Karpas-422 (cell line): ENCODE measurements at regions not wholly inside any gene's neighbourhood (a gene's known extent, or its start where the extent isn't known, plus 50 kb on each side); places are given as distances from the start of the nearest gene placed in this dataset.

Experiments
- DNase-seq: peaks from one replicate; pipeline ENCODE4 v3.0.0-alpha.2; 2015
- H2AFZ ChIP-seq: fragments of 200-600 bp; sonication (generic); 2 replicates; pipeline ENCODE4 v1.6.1; 2014; ENCODE audit warnings: antibody characterized with exemption, low read length, mixed read lengths
- H3K27ac ChIP-seq: fragments of 200-600 bp; sonication (generic); 2 replicates; pipeline ENCODE4 v1.5.1; 2014; ENCODE audit warnings: mild to moderate bottlenecking, low read length, moderate library complexity
- H3K27me3 ChIP-seq: fragments of 200-600 bp; sonication (generic); 2 replicates; pipeline ENCODE4 v1.6.1; 2014; ENCODE audit warnings: low read length, mixed read lengths
- H3K36me3 ChIP-seq: fragments of 200-600 bp; sonication (generic); 2 replicates; pipeline ENCODE4 v1.6.1; 2014; ENCODE audit warnings: low read length, mixed read lengths; ENCODE audit not compliant: insufficient read depth
- H3K4me1 ChIP-seq: fragments of 200-600 bp; sonication (generic); 2 replicates; pipeline ENCODE4 v1.6.1; 2014; ENCODE audit warnings: mild to moderate bottlenecking, low read length, mixed read lengths
- H3K4me2 ChIP-seq: fragments of 200-600 bp; sonication (generic); 2 replicates; pipeline ENCODE4 v1.6.1; 2014; ENCODE audit warnings: low read length, low read depth, mild to moderate bottlenecking; ENCODE audit not compliant: poor library complexity, severe bottlenecking
- H3K4me3 ChIP-seq: fragments of 200-600 bp; sonication (generic); 2 replicates; pipeline ENCODE4 v1.5.1; 2014; ENCODE audit warnings: mild to moderate bottlenecking, antibody characterized with exemption, low read length, mixed read lengths
- H3K79me2 ChIP-seq: fragments of 200-600 bp; sonication (generic); 2 replicates; pipeline ENCODE4 v1.6.1; 2014; ENCODE audit warnings: mild to moderate bottlenecking, low read length, mixed read lengths
- H3K9ac ChIP-seq: fragments of 200-600 bp; sonication (generic); 2 replicates; pipeline ENCODE4 v1.6.0; 2014; ENCODE audit warnings: low read length
- H3K9me2 ChIP-seq: fragments of 200-600 bp; sonication (generic), shearing (Covaris generic); replicated peaks from 2 replicates; pipeline ENCODE4 v1.6.0; 2014; ENCODE audit warnings: mild to moderate bottlenecking, low read length, moderate library complexity; ENCODE audit not compliant: insufficient read depth
- H3K9me3 ChIP-seq: fragments of 300-700, 200-600 bp; sonication (generic); 2 replicates; pipeline ENCODE4 v1.6.1; 2014; ENCODE audit warnings: low read length, mixed read lengths
- H4K20me1 ChIP-seq: fragments of 200-600 bp; sonication (generic); 2 replicates; pipeline ENCODE4 v1.6.1; 2014; ENCODE audit warnings: mild to moderate bottlenecking, antibody characterized with exemption, low read length, low read depth; ENCODE audit not compliant: insufficient read depth

DNA sequence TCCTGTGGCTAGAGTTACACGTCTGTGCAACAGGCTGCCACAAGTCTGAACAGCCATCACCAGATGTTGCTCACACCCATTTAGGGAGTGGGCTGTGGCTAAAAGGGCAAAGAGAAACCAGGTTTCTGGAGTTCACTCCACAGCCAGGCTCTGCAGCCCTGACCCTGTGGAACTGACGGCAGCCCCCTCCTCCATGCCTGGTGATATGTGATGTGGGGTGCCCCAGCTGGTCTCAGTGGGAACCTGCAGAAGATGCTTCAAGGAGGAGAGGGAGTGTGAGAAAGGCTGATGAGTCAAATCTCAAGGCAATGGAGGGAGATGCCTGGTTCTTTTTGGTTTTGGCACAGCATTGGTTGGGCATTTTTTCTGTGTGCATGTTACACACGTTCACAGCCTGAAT, 130.6 kb downstream of the TPRA1 start:
- no peak for DNase-seq
- Histone ChIP-seq H2AFZ (no peak overlapping the region), H3K9me2 (no peaks in the 10 kb centered on the region), H3K9ac (no peak overlapping the region), H3K4me3 (no peak overlapping the region), H3K9me3 (no peaks in the 10 kb centered on the region), H3K4me2 (no peak overlapping the region), H3K36me3 (no peaks in the 10 kb centered on the region), H4K20me1 (peaks cover 11% of the 10 kb centered on the region), H3K79me2 (no peaks in the 10 kb centered on the region), H3K27me3 (no peaks in the 10 kb centered on the region), H3K27ac (no peak overlapping the region), H3K4me1 (no peaks in the 10 kb centered on the region)

DNA sequence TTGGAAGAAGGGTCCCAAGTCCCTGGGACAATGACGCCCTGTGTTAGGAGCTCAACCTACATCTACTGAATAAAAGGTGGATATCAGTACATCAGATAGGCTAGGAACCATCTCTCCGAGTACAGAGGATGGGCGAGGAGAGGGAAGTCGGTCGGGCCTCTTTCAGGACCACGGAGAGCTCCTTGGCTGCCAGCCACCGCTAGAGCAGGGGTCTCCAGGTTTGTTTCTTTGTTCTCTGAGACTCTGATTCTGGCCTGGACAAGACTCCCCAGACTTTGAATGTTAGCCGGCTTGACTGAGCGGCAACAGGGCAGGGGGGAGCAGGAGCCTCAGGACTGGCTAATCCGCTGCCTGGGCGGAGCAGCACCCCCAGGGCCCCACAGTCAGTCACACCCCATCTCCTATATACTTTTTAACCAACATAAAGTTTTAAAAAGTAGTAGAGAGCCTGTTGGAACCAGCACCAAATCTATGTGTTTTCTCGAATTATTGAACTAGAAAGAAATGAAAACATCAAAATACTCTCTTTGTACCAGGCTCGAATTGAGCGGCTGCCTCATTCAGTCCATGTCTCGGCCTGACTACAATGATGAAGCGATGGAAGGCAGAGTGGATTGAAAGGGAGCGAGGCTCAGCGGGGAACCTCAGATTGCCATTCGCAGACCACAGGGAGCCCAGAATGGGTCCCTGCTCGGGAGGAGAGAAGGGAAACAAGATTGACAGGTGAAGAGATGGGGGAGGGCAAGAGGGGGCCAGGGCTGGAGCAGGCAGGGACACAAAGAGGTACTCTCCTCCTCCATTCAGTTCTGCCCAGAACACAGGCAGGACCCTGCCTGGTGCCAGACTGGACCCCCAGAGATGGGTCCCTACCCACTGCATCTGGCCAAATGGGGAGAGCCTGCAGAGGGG, 131.6 kb downstream of the TPRA1 start:
- Histone ChIP-seq H2AFZ (no peak overlapping the region), H4K20me1 (peaks cover 11% of the 10 kb centered on the region), H3K27ac (no peak overlapping the region), H3K9me2 (no peaks in the 10 kb centered on the region), H3K27me3 (no peaks in the 10 kb centered on the region), H3K36me3 (no peaks in the 10 kb centered on the region), H3K9me3 (no peaks in the 10 kb centered on the region), H3K4me2 (no peak overlapping the region), H3K79me2 (no peaks in the 10 kb centered on the region), H3K4me3 (no peak overlapping the region), H3K4me1 (no peaks in the 10 kb centered on the region), H3K9ac (no peak overlapping the region)
- peak; percentile 71 for DNase-seq

- Histone ChIP-seq H3K27me3 (no peaks in the 10 kb centered on the region), H3K4me2 (no peak overlapping the region), H3K9me2 (no peaks in the 10 kb centered on the region), H3K9me3 (no peaks in the 10 kb centered on the region), H3K9ac (no peak overlapping the region), H2AFZ (no peak overlapping the region), H3K4me3 (no peak overlapping the region), H4K20me1 (peaks cover 11% of the 10 kb centered on the region), H3K36me3 (no peaks in the 10 kb centered on the region), H3K79me2 (no peaks in the 10 kb centered on the region), H3K27ac (no peak overlapping the region), H3K4me1 (no peaks in the 10 kb centered on the region)
- DNase-seq, result no peak
Measured at GRCh38 chr3:127457546-127458145, 132.9 kb downstream of the TPRA1 start.

- no peaks in the 10 kb centered on the region for H3K9me3 ChIP-seq
- H4K20me1 ChIP-seq, result peaks cover 11% of the 10 kb centered on the region
- no peaks in the 10 kb centered on the region for H3K79me2 ChIP-seq
- H3K9me2 ChIP-seq, result no peaks in the 10 kb centered on the region
- no peak overlapping the region for H3K4me2 ChIP-seq
- no peaks in the 10 kb centered on the region for H3K4me1 ChIP-seq
- no peaks in the 10 kb centered on the region for H3K36me3 ChIP-seq
- no peak overlapping the region for H3K9ac ChIP-seq
- no peaks in the 10 kb centered on the region for H3K27me3 ChIP-seq
- DNase-seq, result no peak
- no peak overlapping the region for H3K4me3 ChIP-seq
- no peak overlapping the region for H3K27ac ChIP-seq
- H2AFZ ChIP-seq, result no peak overlapping the region
Measured at GRCh38 chr3:127457094-127457475, 133.4 kb downstream of the TPRA1 start.

GRCh38 chr3:127456471-127457093, 134.0 kb downstream of the TPRA1 start:
- Histone ChIP-seq H2AFZ (no peak overlapping the region), H3K9me3 (no peaks in the 10 kb centered on the region), H3K27ac (no peak overlapping the region), H3K79me2 (no peaks in the 10 kb centered on the region), H4K20me1 (peaks cover 11% of the 10 kb centered on the region), H3K9ac (no peak overlapping the region), H3K4me2 (no peak overlapping the region), H3K36me3 (no peaks in the 10 kb centered on the region), H3K4me3 (no peak overlapping the region), H3K27me3 (no peaks in the 10 kb centered on the region), H3K4me1 (no peaks in the 10 kb centered on the region), H3K9me2 (no peaks in the 10 kb centered on the region)
- no peak for DNase-seq

DNA sequence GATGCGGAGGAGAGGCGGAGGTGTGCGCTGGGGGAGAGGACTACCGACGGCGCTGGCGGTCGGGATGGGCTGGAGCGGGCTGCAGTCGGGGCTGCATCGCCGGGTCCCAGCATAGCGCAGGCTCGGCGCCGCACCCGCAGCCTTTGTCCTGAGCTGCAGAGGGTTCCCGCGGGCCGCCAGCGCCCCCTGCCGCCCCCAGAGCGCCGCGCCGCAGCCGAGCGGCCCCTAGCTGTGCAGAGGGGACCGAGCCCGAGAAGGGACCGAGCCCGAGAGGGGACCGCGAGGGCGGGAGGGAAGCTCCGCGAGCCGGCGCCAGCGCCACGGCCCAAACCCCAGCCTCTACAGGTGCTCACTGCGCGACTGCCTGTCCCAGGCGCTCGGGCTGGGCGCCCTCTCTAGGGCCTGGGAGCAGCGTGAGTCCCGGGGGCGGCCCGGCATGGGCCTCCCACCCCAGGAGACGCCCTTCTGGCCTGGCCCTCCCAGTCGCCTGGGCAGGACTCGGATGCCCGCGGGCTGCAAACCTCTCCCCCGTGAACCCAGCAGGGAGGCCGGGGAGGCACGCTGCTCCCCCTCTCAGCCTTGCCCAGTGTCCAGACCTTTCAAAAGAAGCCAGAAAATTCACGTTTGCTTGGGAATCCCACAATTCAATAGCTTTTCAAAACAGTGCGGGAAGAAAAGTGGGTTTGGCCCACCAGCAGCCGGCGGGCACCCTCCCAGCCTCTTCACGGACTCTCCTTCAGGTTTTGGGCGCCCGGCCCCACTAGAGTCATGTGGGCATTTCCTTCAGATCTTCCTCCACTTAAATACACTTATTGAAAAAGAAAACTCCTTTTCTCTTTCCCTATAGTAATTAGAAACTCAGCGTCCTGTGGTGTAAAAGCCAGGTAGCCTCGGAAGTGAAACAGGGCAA, 134.7 kb downstream of the TPRA1 start:
- H3K4me3 ChIP-seq, result no peak overlapping the region
- no peak overlapping the region for H3K4me2 ChIP-seq
- H3K9me2 ChIP-seq, result no peaks in the 10 kb centered on the region
- H2AFZ ChIP-seq, result no peak overlapping the region
- no peaks in the 10 kb centered on the region for H3K27me3 ChIP-seq
- no peaks in the 10 kb centered on the region for H3K79me2 ChIP-seq
- no peaks in the 10 kb centered on the region for H3K4me1 ChIP-seq
- peaks cover 11% of the 10 kb centered on the region for H4K20me1 ChIP-seq
- no peak overlapping the region for H3K27ac ChIP-seq
- H3K9me3 ChIP-seq, result no peaks in the 10 kb centered on the region
- DNase-seq, result peak; percentile 91
- no peaks in the 10 kb centered on the region for H3K36me3 ChIP-seq
- H3K9ac ChIP-seq, result no peak overlapping the region

DNA sequence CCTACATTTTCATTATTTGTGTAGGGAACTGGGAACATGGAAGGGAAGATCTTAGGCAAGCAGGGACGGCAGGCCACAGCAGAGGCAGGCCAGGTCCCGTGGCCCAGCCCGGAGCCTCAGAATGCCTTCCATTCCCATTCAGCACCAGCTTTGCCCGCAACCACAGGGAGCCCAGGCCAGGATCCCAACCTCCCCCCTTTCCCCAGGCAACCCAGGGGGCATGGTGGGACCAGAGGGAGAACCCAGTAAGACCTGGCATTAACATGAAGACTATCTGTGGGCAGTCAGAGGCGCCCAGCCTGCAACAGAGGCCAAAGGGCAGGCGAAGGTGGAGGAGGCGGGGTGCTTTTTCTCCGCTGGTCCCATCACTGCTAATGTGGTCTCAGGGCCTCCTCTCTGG, 135.6 kb downstream of the TPRA1 start:
- H3K27ac ChIP-seq, result no peak overlapping the region
- H3K9ac ChIP-seq, result no peak overlapping the region
- H3K79me2 ChIP-seq, result no peaks in the 10 kb centered on the region
- no peaks in the 10 kb centered on the region for H3K27me3 ChIP-seq
- no peaks in the 10 kb centered on the region for H3K9me2 ChIP-seq
- H3K36me3 ChIP-seq, result no peaks in the 10 kb centered on the region
- peaks cover 11% of the 10 kb centered on the region for H4K20me1 ChIP-seq
- no peak overlapping the region for H3K4me2 ChIP-seq
- H3K4me3 ChIP-seq, result no peak overlapping the region
- no peaks in the 10 kb centered on the region for H3K9me3 ChIP-seq
- no peak for DNase-seq
- H2AFZ ChIP-seq, result no peak overlapping the region
- no peaks in the 10 kb centered on the region for H3K4me1 ChIP-seq
